Spleen (tissue), 3 donors: ENCODE measurements at regions not wholly inside any gene's neighbourhood (a gene's known extent, or its start where the extent isn't known, plus 50 kb on each side); places are given as distances from the start of the nearest gene placed in this dataset.

ENCODE experiments used
- POLR2A ChIP-seq, 3 donors: fragments of 450-650 bp; IDR thresholded peaks; one replicate each; pipeline ENCODE4 v1.5.1; 2017; ENCODE audit warnings: antibody characterized with exemption in 3 of 3, mild to moderate bottlenecking in 1 of 3
- POLR2AphosphoS5 ChIP-seq, 3 donors: sonication (generic); formaldehyde crosslinking; IDR thresholded peaks; one replicate each; pipeline ENCODE4 v1.5.1; 2017; ENCODE audit warnings: antibody characterized with exemption in 3 of 3

DNA sequence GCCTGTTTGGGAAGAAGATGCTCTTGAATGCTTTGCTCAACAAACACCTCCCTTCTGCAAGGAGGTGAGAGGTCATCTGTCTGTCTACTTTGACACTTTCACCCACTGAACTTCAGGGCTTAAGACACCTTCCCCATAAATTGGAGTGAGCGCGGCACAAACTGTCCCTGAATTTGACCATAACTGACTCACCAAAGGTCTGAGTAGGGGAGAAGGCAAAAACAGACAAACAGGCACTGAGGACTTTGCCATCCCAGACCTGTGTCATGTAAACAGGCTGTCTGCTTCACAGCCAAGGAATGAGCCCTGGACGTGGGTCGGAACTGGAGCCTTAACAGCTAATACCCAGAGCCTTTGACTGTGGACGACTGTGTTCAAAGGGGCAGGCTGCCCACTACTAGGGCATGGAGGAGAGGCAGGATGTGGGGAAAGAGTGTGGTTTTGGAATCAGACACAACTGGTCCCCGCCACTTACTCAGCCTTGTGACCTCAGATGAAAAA, 320.9 kb upstream of the KLF4 start:
- TF ChIP-seq POLR2A (IDR thresholded peaks at IDR 0.05) (no peak), POLR2AphosphoS5 (IDR thresholded peaks at IDR 0.05) (no peak)
